GM21447 (cell line): ENCODE measurements at regions not wholly inside any gene's neighbourhood (a gene's known extent, or its start where the extent isn't known, plus 50 kb on each side); places are given as distances from the start of the nearest gene placed in this dataset.
"Not testable (repeated sequence)": the region's sequence is repeated elsewhere in the genome, so short reads cannot be mapped to it uniquely, and the experiment has no call there.

Source experiments
- ATAC-seq: cut with Tn5 transposase; IDR thresholded peaks from one replicate; pipeline ENCODE4 v1.9.1; 2021; ENCODE audit not compliant: unreplicated experiment

DNA sequence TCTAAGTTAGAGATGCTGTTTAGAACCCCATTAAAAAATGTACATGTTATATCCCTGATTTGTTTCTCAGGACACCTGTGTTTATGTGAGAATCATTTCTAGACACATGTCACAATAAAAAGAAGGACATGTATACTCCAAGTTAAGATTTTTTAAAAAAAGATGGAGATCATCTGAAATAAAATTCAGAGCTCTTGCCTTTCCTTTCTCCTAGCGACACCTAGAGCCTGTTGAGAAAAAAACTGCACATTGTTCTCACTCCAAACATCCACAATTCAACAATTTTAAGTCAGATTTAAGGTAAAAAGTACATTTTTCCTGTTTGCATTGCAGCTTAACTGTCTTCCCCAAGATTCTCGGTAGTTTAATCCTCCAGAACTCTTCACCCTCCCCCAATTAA lies 171.8 kb downstream of the ATP6V0E2 start:
- not testable (repeated sequence) for ATAC-seq

DNA sequence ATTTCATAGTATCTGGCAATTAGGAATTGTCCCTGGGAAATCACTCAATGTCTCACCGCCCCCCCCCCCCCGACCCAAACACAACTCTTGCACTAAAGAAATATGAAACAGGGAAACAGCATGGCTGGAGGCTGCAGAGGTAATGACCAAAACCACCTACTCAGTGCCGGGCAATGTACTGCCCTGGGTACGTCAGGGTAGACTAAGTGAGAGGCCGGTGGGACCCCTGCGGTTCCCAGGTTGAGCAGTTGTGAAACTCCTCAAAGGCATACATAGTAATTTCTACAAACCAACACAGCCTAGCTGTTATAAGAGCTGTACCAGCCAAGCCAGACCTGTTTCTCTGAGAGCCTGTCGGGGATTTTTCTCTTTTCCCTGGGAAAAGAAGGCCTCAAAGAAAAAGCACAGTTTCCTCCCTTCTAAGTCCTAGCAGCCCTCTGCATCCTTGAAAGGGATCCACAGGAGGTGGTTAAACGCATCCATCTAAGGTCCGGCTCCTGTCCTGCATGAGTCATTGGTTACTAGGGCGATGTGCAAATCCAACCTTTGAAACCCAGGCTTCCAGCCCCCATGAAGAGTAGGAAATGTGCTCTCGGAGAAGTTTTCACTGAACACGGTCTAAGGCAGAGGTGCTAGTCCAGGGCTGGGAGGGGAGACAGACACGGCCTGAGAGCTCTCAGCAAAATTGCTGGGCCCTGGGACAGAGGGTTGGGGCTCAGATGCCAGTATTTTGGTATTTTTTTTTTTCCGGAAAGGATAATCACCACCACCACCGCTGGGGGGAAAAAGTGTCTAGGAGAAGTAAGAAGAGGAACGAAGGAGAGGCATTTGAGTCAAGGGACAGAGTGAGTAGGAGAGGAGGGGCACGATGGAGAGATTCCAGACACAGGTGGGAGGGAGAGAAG lies 172.8 kb downstream of the ATP6V0E2 start:
- ATAC-seq, result not testable (repeated sequence)

DNA sequence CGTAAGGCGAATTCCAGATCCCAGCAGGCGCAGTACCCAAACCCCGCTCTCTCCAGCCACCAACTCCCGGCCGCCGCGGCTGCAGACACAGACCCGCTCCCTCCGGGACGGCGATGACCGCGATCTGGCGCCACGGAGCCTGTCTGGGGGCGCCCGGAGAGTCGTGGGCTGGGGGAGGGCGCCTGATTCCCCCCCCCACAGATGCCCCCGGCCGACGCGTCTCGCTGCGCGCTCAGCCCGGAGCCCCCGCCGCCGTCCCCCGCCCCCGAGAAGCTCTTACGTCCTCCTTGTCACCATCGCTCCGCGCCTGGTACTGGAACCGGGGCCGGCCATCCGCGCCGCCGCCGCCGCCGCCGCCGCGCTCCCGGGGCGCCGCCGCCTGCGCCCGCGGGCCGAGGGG lies 173.6 kb downstream of the ATP6V0E2 start:
- ATAC-seq, result not testable (repeated sequence)

DNA sequence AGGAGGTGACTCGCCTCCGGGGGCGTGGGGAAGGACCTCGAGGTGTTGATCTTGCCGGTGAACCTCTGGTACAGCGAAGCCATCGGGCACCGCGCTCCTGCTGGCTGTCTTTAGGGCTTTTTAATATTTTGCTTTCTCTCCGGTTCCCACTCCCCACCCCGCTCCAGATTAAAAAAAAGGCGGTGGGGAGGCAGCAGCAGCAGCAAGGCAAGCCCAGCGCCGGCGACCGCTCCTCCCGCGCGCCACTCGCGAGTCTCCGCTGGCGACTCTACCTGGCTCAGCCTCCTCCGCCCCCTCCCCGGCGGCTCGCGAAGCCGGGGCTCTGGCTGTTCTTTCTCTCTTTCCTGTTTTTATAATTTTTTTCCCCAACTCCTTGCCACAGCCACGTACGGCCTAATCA lies 174.0 kb downstream of the ATP6V0E2 start:
- ATAC-seq, result not testable (repeated sequence)

DNA sequence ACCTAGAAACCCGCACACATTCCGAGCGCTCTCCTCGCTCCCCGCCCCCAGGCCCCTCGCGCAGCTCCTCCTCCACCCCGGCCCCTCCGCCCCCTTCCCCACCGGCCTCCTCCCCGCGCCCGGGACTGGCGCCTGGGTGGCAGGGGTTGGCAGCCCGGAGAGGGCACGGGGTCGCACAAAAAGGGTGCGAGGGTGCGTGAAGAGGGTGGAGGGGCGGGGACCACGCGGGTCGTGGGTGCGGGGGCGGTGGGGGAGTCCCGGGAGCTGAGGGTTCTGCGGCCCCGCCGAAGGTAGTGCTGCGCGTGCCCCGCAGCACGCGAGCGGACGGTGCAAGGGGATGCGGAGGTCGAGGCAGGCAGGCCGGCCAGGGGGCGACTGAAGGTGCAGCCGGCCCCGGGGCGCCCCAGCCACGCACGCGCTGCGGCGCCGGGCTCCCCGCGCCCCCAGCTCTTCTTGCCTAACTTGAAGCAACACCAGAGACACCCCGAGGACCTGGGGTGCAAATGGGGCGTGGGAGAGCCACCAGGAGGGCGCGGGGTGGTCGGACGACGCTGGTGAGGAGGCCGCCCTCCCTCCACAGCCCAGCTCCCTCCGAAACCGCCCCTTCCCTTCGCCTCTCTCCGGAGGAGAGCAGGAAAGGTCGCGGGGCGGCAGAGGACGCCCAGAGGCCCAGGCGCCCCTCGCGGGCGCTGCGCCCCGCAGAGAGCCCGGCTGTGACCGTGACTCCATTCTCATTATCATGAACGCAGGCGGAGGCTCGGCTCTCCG lies 174.7 kb downstream of the ATP6V0E2 start:
- ATAC-seq, result not testable (repeated sequence)

DNA sequence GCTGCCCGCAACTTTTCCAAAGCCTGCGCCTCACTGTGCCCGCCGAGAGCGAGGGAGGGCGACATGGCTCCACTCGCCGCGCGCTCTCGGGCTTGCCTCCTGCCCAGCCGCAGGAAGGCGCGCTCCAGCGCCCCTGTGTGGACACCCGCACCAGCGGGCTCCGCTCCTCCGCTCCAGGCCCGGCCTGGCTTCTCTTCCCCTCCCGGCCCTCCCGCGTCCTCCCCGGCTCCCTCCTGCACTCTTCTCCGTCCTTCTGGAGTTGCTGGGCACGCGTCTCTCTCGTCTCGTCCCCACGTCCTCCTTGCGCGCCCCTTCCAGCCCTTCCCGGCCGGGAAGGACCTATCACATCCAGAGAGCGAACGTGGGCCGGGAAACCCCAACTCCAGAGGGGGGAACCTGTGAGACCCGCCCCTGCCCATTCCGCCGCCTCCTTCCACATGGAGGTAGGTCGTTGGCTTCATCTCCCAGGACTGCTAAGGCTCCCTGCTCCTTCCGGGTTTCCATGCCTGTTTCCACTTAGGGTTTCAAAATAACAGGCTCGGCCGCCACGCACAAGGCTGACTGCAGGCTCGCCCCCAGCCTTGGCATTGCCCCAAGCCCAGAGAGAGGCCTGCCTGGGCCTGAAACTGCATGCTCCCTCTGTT lies 175.4 kb downstream of the ATP6V0E2 start:
- ATAC-seq, result not testable (repeated sequence)

DNA sequence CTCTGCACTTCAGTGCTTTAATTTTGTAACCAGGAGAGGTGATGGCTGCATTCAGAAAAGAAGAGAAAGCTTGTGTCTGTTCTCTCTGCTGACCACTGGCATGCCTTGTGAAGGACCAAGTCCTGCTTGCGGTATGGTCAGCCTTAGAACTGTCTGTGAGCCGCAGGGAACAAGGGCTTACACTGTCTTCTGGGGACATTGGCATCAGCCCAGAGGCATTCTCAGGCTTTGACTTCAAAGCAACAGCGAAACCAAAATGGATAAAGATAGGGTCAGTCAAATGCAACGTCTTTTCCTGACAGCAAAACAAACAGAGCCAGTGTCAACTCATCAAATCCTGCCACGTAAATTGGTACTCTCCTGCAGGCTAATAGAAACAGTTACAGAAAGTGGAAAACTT lies 179.6 kb downstream of the ATP6V0E2 start:
- ATAC-seq, result not testable (repeated sequence)

DNA sequence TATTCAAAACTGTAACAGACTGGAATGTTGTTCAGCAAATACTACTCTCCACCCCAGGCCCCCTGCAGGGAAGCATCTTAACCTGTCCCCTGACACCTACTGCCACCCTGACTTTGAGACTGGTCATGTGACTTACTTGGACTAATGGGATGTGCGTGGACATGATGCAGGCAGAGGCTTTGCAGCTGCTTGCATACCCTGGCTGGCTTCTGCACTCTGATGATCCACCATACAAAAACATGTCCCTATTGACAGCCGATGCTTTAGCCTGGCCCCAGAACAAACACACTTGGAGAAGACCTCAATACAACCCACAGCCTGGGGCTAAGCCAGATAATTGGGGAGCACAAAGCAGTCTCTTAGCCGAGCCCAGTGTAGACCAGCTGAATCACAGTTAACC lies 180.5 kb downstream of the ATP6V0E2 start:
- ATAC-seq, result not testable (repeated sequence)

DNA sequence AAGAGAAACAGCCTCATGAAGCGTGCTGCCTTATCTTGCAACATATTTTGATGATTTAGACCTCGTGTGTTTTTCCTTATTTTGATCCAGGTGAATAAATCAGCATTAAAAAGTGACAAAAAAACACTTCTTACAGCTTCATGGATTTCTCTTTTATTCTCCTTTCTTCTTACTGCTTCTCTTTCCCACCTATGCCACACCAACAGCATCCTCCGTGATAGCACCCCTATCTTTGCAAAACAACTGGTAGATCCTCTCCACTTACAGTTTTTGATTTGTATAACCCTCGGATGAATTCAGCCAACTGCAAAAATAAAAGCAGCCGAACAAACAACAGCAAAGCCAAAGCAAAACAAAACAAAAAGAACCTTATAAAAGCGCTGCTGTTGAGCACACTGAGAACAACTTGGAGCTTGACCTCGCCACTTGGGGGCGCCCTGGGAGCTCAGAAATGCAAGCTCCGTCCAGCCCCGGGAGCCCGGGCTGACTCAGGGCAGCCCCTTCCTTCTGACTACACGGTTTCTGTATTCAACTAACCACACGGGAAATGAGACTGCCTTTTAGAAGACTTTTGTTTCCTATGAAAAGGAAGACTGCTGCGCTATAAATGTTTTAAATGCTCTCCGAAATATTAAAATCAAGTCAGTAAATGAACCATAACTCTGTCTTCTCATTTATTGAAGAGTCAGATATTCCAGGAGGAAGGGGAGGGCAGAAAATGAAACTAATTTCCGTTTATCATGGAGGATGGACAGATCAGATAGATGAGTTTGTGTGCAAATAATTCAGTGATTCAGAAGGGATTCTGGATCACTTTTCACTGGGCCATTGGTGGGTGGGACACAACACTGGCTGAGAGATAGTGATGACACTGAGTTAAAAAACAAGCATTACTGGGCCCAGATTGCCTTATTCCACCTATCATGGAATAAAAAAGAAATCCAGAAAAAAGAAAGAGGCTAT lies 186.8 kb downstream of the ATP6V0E2 start:
- ATAC-seq, result peak; percentile 98

DNA sequence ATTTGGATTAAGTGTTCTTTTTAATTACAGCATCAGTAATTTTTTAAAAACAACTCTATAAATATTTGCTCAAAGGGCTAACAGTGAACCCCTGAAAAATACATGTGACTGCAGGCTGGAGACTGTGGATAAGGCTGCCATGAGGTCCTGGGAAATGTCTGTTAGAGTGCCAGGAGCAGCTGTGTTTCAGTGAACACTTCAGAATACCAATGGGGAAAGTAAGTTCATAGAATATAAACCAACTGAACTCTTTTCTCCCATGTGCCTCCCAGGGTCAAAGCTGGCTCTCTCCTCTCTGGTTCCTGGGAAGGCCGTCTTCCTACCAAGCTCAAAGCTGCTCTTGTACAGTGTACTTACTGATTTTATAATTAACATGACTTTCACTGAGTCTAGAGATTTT lies 189.4 kb downstream of the ATP6V0E2 start:
- not testable (repeated sequence) for ATAC-seq

DNA sequence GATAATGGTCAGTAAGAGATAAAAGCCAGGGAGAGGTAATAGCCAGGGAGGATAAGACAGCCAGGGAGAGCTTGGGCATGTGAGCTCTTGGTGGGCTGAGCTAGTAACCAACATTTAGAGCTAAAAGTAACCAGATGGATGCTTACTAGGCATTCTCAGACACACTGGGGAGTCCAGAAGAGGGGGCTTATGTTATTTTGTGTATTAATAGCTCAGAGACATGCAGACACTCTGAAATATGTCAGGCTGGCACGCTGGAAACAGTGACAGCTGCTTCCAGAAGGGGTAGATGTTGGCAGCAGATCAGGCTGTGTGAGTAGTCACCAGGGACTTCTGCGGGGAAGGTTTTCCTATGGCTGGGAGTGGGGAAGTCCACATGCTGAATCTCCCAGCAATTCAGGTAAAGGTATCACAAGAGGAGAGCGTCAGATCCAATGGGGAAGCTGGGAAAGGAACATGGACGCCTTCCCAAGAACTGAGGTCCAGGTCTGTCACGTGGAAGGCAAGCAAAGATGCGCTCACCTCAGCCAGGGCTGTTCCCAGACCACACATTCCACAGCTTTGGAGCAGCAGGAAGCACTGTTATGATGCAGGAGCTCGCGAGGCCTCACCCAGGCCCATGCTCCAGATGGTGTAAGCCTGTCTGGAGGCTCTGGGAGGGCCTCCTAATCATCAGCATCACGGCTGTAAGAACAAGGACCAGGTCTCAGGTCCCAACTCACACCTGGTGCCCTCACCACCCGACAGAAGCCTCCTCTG lies 196.0 kb downstream of the ATP6V0E2 start:
- ATAC-seq, result not testable (repeated sequence)

DNA sequence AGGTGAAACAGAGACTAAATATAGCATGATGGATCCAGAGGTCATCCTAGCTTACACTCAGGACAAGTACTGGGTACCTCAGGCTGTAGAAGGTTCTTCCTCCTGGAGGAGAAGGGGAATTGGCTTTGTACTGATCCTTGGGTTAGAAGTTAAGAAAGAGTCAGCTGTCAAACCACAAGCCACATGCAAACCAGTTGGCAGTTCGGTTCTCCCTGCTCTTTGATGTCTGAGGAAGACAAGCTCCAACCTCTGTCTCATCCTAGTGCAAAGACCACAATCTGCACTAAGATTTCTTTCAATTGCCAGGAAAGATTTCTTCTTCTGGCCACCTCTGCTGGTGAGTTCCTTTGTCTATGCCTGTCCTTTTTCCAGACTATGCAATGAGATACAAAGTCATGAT lies 203.8 kb downstream of the ATP6V0E2 start:
- not testable (repeated sequence) for ATAC-seq

DNA sequence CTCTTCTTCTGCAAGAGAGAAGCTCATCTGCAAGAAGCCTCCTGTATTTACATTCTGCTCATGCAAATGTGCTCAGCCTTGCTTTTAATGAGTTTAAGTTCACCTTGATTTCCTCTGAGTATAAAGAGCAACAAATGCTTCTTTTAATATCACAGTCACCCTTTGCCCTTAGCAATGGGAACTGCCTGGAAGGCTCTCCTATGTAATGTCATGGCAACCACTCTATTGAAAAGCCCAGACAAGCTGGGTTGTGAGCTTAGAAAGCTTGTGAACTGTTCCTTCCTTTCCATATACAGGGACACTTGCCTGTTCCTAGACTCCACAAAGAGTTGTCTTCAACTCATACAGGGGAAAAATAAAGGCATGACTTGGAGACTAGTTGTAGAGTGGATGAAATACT lies 208.1 kb downstream of the ATP6V0E2 start:
- not testable (repeated sequence) for ATAC-seq

DNA sequence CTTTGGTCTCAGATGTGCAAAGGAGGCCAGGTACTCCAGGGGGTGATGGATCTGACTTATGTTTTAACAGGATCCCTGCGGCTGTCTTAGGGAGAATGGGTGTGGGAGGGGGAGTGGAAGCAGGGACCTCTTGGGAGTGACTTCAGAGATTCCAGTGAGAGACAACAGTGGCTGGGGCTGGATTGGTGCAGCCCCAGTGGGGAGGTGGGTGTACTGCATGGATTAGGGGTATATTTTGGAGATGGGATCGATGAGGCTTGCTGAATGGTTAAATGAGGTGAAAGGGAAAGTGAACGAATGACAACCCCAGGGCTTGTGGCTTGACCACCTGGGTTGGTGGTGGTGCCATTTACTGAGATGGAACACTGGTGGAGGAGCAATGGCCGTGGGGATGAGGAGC lies 211.0 kb downstream of the ATP6V0E2 start:
- ATAC-seq, result not testable (repeated sequence)

DNA sequence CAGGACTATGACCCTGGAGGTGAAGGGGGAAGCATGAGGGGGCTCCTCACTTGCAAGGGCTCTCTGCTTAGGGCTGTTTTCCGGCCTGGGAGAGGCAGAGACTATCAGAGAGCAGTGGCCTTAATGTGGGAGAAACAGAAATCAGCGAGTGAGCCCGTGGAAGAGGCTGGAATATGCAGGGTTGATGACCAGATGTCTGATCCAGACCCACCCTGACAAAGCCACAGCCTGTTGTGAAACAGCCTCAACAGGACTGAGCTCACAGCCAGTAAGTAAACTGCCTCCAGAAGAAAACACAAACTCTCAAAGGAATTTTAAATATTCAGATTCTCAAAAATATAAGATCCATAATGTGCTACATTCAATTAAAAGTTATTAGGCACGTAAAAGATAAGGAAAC lies 213.7 kb downstream of the ATP6V0E2 start:
- ATAC-seq, result not testable (repeated sequence)

DNA sequence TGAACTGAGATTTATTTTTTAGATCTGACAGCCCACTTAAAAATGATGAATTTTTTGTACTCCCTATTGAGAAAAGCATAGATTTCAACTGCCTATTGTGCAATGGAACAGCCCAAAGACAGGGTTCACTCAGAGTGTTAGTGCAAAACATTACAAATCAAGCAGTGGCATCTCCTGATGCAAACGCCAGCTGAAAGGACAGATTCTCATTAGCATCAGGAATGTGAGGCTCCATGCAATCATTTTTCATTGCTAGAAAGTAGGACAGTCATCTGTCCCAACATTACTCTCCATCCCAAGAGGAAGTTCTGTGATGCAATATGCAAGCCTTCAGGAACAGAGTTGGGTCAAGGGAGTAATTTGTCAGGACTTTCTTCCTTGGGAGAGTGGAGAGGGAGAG lies 215.4 kb downstream of the ATP6V0E2 start:
- not testable (repeated sequence) for ATAC-seq

DNA sequence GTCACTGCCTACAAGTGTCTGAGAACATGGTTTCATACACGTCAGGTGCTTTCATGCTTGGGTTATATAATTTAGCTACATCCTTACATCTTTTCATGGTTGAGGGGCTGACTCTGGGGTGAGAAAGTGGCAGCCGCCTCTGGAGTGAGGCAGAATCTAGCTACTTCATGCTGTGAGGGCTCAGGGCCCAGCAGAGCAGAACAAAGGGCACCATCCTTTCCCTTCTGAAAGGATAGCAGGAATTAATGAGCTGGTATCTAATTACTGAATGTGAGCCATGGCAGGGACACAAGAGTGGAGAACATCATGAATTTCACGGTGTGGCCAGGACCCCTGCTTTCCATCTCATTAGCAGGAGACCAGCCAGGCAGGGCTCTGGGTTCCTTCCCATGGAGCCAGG lies 217.0 kb downstream of the ATP6V0E2 start:
- ATAC-seq, result not testable (repeated sequence)

DNA sequence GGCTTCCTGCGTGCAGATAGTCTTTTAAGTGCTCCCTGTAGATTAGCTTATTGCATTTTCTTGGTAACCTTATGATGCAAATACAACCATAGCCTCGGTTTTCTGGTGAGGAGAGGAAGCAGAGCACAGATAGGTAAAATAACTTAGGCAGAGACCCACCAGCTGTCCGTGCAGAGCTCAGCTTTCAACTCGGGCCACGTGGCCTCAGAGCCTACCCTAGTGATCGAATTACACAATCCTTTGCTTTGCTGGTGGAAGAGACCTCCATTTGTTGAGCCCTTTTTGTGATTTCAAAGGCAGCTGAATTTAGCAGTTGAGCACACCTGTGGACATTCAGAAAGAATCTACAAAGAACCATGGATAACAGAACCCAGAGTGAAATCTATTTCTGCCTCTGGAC lies 220.1 kb downstream of the ATP6V0E2 start:
- ATAC-seq, result not testable (repeated sequence)

DNA sequence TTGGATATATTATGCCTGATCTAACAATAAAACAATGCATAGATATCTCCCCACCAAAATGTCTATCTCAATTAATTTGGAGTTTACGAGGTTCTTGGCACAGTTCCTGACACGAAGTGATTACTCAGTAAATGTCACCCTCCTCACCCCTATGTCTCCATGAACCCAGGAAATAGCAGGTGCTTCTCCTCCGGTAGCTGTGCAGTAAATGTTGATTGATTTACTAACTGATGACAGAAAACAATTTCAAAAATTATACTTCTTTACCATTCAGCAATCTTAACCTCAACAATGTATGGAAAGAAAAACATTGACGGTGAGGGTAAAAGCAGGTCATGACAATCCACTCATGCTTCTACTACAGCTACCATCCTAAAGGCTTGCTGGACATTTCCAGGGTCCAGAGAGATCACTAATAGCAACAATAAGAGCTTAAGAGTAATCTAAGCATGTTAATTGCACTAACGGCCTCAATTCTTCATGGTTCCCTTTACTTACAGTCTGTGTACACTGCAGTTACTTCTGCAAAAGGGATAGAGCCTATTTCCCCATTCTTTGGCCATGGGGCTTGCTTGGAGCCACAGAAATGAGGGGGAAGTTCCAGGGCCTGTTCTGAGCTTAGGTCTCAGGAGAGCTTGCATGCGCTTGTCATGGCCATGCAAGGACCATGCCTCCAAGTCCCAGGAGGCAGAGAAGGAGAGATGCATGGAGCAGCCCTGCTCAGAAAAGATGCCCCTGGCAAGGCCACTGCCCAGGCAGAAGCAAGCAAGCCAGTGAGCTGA lies 222.6 kb downstream of the ATP6V0E2 start:
- ATAC-seq, result not testable (repeated sequence)
